ENCODE measurements at regions not wholly inside any gene's neighbourhood (a gene's known extent, or its start where the extent isn't known, plus 50 kb on each side); places are given as distances from the start of the nearest gene placed in this dataset.

DNA sequence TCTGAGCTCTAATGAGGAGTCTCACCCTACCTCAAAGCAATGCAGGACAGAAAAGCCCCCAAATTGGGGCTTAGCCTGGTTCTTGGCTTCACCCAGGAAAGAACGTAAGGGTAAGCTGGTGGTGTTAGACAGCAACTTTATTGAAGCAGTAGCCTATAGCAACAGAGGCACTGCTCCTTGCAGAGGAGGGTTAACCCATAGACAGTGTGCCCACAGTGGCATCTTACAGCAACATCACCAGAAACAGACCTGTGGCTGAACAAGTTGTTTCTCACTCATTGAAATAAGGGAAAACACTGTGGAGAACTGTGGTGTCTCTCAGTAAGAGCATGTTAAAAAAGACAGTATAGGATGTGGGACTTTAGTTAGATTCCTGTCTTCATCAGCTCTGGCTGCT lies 80.4 kb upstream of the SPTLC3 start:
- ATAC-seq, result no peak
- TF ChIP-seq ISL1 (CRISPR knock-in tag; IDR thresholded peaks at IDR 0.05), result no peak
- no peak for TF ChIP-seq ARNTL (CRISPR knock-in tag; IDR thresholded peaks at IDR 0.05; ENCODE audit: borderline replicate concordance, low read depth)
- TF ChIP-seq SNAI2 (CRISPR knock-in tag; IDR thresholded peaks at IDR 0.05), result no peak
- TF ChIP-seq, protein P1, sequence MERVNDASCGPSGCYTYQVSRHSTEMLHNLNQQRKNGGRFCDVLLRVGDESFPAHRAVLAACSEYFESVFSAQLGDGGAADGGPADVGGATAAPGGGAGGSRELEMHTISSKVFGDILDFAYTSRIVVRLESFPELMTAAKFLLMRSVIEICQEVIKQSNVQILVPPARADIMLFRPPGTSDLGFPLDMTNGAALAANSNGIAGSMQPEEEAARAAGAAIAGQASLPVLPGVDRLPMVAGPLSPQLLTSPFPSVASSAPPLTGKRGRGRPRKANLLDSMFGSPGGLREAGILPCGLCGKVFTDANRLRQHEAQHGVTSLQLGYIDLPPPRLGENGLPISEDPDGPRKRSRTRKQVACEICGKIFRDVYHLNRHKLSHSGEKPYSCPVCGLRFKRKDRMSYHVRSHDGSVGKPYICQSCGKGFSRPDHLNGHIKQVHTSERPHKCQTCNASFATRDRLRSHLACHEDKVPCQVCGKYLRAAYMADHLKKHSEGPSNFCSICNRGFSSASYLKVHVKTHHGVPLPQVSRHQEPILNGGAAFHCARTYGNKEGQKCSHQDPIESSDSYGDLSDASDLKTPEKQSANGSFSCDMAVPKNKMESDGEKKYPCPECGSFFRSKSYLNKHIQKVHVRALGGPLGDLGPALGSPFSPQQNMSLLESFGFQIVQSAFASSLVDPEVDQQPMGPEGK (CRISPR knock-in tag; IDR thresholded peaks at IDR 0.05; ENCODE audit: borderline replicate concordance), result no peak
- TF ChIP-seq CSDC2 (CRISPR knock-in tag; IDR thresholded peaks at IDR 0.05), result no peak
- TF ChIP-seq, protein P2, sequence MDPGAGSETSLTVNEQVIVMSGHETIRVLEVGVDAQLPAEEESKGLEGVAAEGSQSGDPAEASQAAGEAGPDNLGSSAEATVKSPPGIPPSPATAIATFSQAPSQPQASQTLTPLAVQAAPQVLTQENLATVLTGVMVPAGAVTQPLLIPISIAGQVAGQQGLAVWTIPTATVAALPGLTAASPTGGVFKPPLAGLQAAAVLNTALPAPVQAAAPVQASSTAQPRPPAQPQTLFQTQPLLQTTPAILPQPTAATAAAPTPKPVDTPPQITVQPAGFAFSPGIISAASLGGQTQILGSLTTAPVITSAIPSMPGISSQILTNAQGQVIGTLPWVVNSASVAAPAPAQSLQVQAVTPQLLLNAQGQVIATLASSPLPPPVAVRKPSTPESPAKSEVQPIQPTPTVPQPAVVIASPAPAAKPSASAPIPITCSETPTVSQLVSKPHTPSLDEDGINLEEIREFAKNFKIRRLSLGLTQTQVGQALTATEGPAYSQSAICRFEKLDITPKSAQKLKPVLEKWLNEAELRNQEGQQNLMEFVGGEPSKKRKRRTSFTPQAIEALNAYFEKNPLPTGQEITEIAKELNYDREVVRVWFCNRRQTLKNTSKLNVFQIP (CRISPR knock-in tag; IDR thresholded peaks at IDR 0.05; ENCODE audit: borderline replicate concordance, low read depth), result no peak
- no peak for TF ChIP-seq TSHZ2 (CRISPR knock-in tag; IDR thresholded peaks at IDR 0.05)
- TF ChIP-seq PPARA (CRISPR knock-in tag; IDR thresholded peaks at IDR 0.05; ENCODE audit: borderline replicate concordance), result no peak
- TF ChIP-seq BACH2 (CRISPR knock-in tag; IDR thresholded peaks at IDR 0.05; ENCODE audit: borderline replicate concordance), result no peak
- no peak for TF ChIP-seq ZFP30 (CRISPR knock-in tag; IDR thresholded peaks at IDR 0.05)

- ATAC-seq, result no peak
- no peak for TF ChIP-seq RARB (CRISPR knock-in tag; IDR thresholded peaks at IDR 0.05)
- TF ChIP-seq, protein P1 (CRISPR knock-in tag; IDR thresholded peaks at IDR 0.05; ENCODE audit: borderline replicate concordance), result no peak
- no peak for TF ChIP-seq TSHZ2 (CRISPR knock-in tag; IDR thresholded peaks at IDR 0.05)
- no peak for TF ChIP-seq ZNF70 (CRISPR knock-in tag; IDR thresholded peaks at IDR 0.05)
- TF ChIP-seq TOX (CRISPR knock-in tag; IDR thresholded peaks at IDR 0.05; ENCODE audit: borderline replicate concordance), result no peak
- no peak for TF ChIP-seq ZC3H10 (CRISPR knock-in tag; IDR thresholded peaks at IDR 0.05)
- TF ChIP-seq ESRRG (CRISPR knock-in tag; IDR thresholded peaks at IDR 0.05), result no peak
- TF ChIP-seq, protein P2 (CRISPR knock-in tag; IDR thresholded peaks at IDR 0.05; ENCODE audit: borderline replicate concordance, low read depth), result no peak
- TF ChIP-seq ZFP3 (CRISPR knock-in tag; IDR thresholded peaks at IDR 0.05), result no peak
- no peak for TF ChIP-seq CSRNP3 (CRISPR knock-in tag; IDR thresholded peaks at IDR 0.05)
- TF ChIP-seq ZNF8 (CRISPR knock-in tag; IDR thresholded peaks at IDR 0.05), result no peak
- TF ChIP-seq GLIS3 (CRISPR knock-in tag; IDR thresholded peaks at IDR 0.05), result no peak
- TF ChIP-seq TCF4 (CRISPR knock-in tag; IDR thresholded peaks at IDR 0.05; ENCODE audit: borderline replicate concordance), result no peak
These were observed 79.9 kb upstream of the SPTLC3 start for GRCh38 chr20:12928755-12929401.
